HG02938 (cell line): ENCODE measurements at regions not wholly inside any gene's neighbourhood (a gene's known extent, or its start where the extent isn't known, plus 50 kb on each side); places are given as distances from the start of the nearest gene placed in this dataset.

Experiments
- ATAC-seq: cut with Tn5 transposase; IDR thresholded peaks from one replicate; pipeline ENCODE4 v1.9.1; 2021; ENCODE audit warnings: mild to moderate bottlenecking, moderate library complexity; ENCODE audit not compliant: unreplicated experiment

DNA sequence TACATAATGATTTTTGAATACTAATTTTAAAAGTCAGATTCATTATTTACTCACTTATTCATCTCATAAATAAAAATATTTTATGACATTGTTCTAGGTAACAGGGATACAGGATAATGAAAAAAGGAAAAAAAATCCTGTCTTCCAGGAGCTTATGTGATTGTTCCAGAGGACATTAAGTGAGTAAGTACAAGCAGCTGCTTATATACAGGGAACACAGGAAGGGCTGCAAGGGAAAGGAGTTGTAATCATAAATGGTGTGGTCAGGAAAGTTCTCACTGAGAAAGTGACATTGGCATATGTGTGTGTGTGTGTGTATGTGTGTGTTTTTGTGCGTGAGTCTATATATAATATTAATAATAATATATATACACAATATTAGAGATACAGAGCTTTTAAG, 121.8 kb downstream of the HAO1 start:
- no peak for ATAC-seq

DNA sequence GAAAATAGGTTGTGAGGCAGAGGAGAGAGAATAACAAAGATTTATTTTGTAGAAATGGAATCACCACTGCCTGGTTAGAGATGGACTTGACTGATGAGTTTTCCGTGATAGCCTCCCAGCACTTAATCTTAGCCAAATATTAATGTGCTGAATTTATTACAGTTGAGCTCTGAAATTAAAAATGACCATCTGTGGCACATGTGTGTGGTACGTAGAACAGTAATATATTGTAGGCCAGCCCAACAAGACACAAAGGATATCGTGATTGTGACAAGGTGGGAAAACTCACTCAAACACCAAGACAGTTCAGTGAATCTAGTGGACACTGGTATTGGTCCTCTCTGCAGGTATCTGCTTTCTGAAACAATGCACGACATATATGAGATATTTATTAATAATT, 119.4 kb downstream of the HAO1 start:
- ATAC-seq = no peak

DNA sequence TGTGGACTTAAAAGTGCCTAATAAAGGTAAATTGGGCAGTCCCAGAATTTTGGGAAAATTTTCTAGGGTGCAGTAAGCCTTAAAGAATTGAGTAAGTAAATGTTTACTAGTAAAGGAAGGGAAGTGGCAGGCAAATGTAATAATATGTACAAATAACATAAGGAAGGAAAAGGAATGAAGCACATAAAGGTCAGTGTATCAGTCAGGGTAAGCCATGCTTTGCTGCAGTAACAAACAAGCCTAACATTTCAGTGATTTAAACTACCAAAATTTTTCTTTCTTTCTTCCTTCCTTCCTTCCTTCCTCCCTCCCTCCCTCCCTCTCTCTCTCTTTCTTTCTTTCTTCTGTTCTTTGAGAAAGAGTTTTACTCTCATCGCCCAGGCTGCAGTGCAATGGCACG, 117.5 kb downstream of the HAO1 start:
- no peak for ATAC-seq

DNA sequence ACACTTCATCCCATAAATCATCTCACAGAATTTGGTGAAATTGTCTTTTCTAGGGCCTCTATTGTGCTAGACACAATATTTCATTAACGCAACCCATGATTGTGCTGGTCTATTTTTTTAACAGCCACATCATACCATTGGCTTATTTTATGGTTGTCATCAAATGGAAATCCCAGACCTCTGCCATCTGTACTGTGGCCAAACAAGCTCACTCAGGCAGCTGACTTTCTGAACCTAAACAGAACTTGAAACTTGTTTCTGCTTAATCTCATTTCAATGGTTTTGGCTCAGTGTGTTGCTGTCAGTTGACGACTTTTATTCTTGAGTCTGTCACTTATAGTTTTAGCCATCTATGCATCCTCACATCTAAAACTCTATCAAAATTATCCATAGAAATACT, 111.8 kb downstream of the HAO1 start:
- ATAC-seq = no peak

DNA sequence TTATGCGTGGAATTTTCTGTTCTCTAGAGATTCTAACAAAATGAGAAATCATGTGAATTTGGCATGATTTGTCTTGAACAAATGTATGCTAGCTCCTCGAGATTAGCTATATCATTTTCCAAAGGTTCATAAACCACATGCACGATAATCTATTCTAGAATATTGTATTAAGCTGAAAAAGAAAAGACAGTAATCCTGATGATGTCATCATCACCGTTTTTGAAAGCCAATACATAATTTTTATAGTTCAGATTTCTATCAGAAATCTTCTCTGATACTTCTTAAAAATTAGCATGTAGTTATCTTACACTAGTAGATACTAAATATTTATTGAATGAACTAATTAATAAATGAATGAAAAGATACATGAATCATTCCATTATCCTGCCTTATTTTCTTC, 111.2 kb downstream of the HAO1 start:
- ATAC-seq = no peak

DNA sequence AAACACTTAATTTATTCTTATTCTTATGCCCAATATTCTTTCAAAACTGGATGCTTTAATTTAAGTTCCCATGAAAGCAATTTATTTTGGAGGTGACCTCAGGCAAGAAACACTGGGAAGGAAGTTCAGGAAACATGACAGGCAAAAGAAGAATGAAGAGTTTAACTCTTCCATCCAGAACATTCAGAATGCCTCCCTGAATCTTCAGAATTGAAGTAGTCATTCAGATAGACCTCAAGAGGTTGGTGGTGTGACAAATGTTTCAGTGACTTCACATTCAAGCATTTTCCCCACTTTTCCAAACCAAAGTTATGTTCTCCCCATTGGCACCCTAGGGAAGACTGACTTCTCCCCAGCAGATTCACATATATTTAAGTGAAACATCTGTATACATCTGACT, 110.5 kb downstream of the HAO1 start:
- no peak for ATAC-seq
